ENCODE measurements at regions not wholly inside any gene's neighbourhood (a gene's known extent, or its start where the extent isn't known, plus 50 kb on each side); places are given as distances from the start of the nearest gene placed in this dataset.

DNA sequence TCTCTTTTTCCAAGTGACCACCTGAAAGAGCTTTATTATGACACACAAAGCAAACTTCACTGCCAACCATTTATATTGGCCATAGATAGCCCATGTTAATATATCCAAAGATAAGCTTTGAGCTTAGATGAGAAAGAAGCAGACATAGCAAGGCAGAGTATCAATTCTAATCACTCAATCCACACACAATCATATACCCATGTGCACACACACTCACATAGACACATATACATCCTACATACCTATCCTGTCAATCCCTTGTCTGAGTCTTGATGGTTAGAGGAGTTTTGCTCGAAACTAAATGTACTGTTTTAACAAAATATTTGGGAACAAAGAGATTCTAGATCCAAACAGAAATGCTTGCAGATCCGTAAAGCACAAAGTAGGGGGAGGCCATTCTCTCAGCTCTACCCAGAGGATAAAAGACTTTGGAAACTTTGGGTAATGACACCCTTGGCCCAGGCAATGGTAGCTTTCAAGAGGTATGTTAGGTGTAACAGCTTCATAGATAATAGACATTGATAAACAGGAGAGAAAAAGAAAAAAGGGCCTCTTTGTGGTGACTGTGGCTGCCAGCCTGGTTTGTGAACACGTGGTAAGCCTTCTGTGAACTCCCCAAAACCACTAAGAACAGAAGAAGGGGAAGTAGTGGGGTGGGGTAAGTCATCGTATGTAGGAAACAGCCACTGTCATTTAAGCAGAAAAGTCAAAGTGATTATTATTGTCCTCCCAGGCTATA, 121.6 kb downstream of the TLR4 start:
- TF ChIP-seq ZNF8 (CRISPR knock-in tag; IDR thresholded peaks at IDR 0.05) (no peak), CSDC2 (CRISPR knock-in tag; IDR thresholded peaks at IDR 0.05) (no peak), RARB (CRISPR knock-in tag; IDR thresholded peaks at IDR 0.05) (no peak), ZFP3 (CRISPR knock-in tag; IDR thresholded peaks at IDR 0.05) (no peak), ZNF70 (CRISPR knock-in tag; IDR thresholded peaks at IDR 0.05) (no peak), OSR1 (CRISPR knock-in tag; IDR thresholded peaks at IDR 0.05) (no peak), ZNF565 (CRISPR knock-in tag; conservative IDR thresholded peaks at IDR 0.05; ENCODE audit: low read depth) (no peak), ZFP30 (CRISPR knock-in tag; IDR thresholded peaks at IDR 0.05) (no peak)
- TF ChIP-seq, protein P1, sequence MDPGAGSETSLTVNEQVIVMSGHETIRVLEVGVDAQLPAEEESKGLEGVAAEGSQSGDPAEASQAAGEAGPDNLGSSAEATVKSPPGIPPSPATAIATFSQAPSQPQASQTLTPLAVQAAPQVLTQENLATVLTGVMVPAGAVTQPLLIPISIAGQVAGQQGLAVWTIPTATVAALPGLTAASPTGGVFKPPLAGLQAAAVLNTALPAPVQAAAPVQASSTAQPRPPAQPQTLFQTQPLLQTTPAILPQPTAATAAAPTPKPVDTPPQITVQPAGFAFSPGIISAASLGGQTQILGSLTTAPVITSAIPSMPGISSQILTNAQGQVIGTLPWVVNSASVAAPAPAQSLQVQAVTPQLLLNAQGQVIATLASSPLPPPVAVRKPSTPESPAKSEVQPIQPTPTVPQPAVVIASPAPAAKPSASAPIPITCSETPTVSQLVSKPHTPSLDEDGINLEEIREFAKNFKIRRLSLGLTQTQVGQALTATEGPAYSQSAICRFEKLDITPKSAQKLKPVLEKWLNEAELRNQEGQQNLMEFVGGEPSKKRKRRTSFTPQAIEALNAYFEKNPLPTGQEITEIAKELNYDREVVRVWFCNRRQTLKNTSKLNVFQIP (CRISPR knock-in tag; IDR thresholded peaks at IDR 0.05; ENCODE audit: borderline replicate concordance, low read depth): no peak
